ENCODE measurements at regions not wholly inside any gene's neighbourhood (a gene's known extent, or its start where the extent isn't known, plus 50 kb on each side); places are given as distances from the start of the nearest gene placed in this dataset.

- TF ChIP-seq PAX5 (IDR thresholded peaks at IDR 0.05; ENCODE audit: insufficient read depth, low read length, severe bottlenecking) (no peak), POLR2A (IDR thresholded peaks at IDR 0.05; ENCODE audit: low read depth, low read length) (no peak), POLR2AphosphoS5 (IDR thresholded peaks at IDR 0.05; ENCODE audit: low read depth, low read length) (no peak), SPI1 (IDR thresholded peaks at IDR 0.05; ENCODE audit: low read depth, low read length) (no peak)
Measured at GRCh38 chr14:99026471-99026870, 245.5 kb downstream of the BCL11B start.

Data from GM12891 (cell line).